Jurkat, Clone E6-1 (cell line): ENCODE measurements at regions not wholly inside any gene's neighbourhood (a gene's known extent, or its start where the extent isn't known, plus 50 kb on each side); places are given as distances from the start of the nearest gene placed in this dataset.

Experiments
- DNase-seq: peaks from one replicate; pipeline ENCODE4 v3.0.0-alpha.2; 2011; ENCODE audit warnings: low read depth, low spot score
- H3K4me3 ChIP-seq: 2 replicates; pipeline ENCODE4 v1.5.1; 2011; ENCODE audit warnings: mild to moderate bottlenecking, low read length, control low read depth, moderate library complexity

DNA sequence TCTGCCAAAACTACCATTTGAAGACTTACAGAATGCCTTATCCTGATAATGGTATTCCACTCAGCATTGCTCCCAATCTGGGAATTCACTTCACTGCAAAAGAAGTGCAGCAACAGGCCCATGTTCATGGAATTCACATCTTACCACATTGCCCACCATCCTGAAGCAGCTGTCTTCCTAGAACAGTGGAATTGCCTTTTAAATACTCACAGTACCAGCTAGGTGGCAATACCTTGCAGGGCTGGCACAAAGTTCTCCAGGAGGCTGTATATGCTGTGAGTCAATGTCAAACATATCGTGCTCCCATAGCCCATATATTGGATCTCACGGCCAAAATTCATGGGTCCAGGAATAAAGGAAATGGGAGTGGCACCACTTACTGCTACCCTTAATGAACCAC, 83.8 kb upstream of the PLEKHG7 start:
- no peak for DNase-seq
- no peak overlapping the region for H3K4me3 ChIP-seq

DNA sequence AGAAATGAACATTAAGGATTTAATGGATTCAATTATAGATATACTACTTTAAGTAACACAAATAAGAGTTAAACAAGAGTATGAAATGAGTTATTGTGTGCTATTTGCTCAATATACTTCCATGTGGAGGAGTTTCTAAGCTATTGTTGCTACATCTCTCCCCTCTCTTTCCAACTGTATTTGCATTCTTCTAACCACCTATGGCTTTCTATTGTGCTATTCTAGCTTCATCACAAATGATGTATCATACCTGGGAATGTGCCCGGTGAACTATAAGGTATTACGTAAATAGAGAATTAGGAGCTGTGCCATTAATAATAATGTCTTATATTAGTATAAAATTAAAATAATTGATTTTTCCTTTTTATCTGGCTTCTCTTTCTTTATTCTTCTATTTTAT, 87.1 kb upstream of the PLEKHG7 start:
- no peak for DNase-seq

DNA sequence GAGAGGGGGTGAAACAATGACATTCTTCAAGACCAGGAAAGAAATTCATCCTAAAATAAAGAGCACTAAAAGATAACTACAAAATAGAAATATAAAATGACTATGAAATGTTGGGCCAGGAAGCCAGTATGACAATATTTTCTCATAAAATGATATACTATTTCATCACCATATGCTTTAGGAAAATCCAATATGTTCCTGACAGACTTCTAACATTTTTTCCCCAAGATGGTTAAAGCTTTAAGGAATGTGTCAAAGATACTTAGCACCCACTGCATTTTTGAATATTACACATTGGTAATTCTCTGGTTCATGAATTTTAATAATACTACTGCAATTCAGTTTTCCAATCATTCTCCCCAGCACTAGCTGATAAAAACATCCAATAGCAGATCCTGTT, 87.7 kb upstream of the PLEKHG7 start:
- no peak for DNase-seq
- no peak overlapping the region for H3K4me3 ChIP-seq

More for the DNA sequence above, 87.1 kb upstream of the PLEKHG7 start:
- no peak overlapping the region for H3K4me3 ChIP-seq

DNA sequence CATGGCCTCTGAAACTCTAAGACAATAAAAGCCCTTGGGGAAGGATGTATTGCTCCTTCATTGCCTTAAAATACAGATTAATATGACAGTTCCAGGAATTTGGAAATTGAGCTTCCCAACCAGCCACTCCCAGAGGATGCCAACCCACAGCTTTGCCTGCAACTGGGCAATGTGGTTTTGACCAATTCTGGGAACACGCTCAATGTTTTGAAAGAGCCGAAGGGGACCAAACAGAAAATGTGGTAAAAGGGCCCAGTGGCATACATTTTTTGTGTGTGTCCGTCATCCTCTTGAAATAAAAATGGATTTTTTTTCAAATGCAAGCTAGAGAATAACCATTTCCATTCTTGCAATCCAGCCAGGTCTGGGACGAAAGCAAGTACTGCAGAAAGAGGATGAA, 88.3 kb upstream of the PLEKHG7 start:
- H3K4me3 ChIP-seq: no peak overlapping the region
- no peak for DNase-seq

DNA sequence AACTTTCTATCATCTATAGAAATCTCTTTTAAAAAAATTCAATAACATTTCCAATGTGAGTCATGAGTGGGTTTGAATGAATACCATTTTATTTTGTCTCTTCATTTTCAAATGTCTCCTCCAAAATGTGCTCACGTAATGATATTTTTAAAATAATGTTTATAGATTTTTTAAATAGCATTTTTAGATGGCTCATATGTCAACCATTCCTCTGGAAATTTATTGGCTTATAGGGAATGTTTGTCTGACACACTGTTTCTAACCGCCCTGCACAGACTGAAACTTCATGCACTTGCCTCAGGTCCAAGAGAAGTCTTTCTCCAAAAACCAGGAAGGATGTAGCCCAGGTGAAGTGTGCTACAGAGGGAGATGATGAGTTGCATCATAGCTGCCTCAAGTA, 88.8 kb upstream of the PLEKHG7 start:
- no peak for DNase-seq
- H3K4me3 ChIP-seq: no peak overlapping the region

DNA sequence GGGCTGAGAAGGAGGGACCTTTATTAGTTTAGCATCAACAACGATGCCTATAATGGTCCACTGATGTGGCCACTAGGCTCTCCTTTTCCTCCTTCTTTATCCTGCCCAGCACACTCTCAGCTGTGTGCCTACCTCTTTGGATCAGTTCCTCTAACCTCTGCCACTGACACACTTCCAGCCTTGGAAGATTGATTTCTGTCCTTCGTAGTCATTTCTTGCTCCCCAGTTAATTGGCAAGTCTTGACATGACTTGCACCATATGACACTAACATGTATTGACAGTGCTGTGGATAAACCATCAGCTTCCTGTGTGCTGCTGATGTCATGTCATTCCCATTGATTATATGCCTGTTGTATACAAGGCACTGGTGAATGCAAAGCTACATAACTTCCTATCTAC, 90.2 kb upstream of the PLEKHG7 start:
- H3K4me3 ChIP-seq: no peak overlapping the region
- DNase-seq: no peak

DNA sequence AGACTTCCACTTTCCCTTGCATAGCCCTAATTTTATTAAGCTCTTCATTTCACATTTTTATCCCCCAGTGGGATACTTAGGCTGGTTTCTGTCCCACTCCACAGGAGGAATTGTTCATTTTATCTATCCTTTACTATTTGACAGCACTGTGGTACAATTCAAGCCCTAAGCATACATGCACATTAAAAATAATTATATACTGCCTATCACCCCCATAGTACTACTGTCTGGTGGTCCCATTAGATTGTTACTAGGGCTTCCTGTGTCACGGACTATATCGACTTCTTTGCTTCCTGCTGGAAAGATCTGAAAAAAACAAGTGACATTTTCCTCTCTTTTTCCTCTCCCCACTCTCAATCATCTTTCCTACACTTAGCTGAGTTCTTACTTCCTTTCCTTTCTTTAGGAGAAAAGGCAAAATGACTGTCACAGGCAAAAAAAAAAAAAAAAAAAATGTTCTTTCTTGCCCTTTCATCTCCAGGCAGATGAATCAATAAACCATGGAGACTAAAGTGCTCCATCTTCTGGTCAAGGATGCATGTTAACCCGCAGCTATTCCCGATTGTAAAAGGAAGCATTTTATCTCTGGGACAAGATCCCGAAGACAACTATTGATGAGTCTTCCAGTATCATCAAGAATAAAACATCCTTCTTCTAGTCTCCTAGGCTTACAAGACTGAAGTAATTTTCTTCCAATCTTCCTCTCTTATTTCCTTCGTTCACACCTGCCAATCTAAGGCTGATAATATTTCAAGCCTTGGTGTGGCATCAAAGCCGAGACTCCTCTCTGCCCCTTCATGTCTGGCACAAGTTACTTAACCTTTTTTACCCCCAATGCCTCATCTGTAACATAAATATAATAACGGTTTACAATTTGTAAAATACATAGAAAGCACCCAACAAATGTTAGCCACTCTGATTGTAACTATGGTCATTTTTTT, 94.4 kb upstream of the PLEKHG7 start:
- no peak overlapping the region for H3K4me3 ChIP-seq
- DNase-seq: no peak

DNA sequence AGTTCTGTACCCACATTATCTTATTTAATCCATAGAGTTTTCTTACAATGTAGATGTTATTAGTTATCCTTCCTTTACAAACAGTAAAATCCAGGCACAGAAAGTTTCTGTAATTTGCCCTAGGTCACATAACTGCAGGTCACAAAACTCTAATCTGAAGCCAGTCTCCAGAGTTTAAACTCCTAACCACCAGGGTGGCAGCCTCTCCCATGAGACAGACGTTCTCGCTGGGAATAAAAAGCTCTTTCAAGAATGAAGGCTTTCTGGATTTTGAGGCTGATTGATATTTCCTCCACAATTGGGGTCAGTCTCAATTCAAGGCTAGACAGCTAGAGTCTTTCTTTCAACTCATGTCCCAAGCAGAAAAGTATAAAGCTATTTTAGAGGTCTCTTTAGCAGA, 95.8 kb upstream of the PLEKHG7 start:
- DNase-seq: no peak
- H3K4me3 ChIP-seq: no peak overlapping the region

DNA sequence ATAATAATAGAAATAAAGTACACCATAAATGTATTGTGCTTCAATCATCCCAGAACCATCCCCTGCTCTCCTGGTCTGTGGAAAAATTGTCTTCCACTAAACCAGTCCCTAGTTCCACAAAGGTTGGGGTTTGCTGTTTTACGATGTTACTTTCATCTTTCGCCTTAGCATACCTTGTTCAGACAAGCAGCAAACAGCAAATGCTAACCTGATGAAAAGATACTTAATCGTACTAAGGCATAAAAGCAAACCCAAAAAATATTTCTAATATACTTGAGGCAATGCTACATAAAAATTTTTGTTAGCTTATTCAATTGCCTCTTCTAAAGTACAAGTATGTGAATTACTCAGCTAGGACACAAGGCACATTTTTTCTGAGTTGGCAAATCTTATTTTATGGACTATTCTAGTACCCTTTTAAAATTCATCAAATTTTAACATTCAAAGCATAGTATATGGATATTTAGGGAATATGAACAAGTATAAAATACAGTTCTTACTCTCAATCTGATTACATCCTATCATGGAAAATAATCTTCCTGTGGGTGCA, 97.1 kb upstream of the PLEKHG7 start:
- H3K4me3 ChIP-seq: no peak overlapping the region

DNA sequence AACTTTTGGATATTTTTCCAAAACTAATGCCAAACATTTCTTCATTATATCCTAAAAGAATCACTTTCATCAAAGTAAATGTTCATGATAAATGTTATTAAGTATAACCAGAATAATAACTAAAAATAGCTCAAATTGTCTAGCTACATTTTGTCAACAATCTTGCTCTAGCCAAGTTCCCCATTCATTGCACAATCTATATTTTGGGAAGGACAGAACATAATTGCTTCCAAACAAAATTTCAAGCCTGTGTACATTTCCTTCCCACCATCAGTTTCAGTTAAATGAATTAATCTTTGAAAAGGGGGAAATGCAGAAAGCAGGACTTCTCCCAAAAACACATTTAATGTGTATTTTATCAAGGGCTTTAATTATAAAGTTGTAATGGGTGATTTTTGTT, 98.0 kb upstream of the PLEKHG7 start:
- H3K4me3 ChIP-seq: no peak overlapping the region
- no peak for DNase-seq

More for the DNA sequence above, 97.1 kb upstream of the PLEKHG7 start:
- no peak for DNase-seq

DNA sequence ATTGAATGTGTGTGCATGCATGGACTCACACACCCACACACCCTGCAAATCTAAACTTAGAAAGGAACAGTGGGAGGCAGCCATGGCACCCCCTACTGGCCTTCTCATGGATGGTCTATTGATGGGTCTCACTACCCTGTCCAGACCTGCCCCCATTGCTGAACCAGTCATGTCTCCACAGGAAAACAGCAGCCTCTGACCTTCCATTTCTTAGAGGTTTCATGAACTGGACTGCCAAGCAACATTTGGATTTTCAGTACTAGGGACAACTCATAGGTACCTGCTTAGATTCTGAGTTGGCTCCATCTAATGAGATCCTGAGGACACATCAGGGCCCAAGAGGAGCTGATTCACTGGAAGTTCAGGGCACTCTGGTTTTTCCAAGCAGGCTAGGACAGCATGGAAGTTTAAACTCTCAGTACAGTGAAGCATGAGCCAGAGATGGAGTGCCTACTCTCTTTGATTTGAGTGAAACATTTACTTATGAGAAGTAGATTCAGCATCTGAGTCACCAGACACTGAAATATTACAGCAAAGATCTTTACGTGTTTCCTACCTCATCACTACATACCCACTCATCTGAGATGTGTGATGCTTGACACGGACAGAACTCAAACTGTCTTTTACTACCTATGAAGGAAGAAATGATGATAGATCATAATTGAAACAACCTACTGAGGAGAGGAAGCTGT, 98.9 kb upstream of the PLEKHG7 start:
- DNase-seq: no peak
- no peak overlapping the region for H3K4me3 ChIP-seq

DNA sequence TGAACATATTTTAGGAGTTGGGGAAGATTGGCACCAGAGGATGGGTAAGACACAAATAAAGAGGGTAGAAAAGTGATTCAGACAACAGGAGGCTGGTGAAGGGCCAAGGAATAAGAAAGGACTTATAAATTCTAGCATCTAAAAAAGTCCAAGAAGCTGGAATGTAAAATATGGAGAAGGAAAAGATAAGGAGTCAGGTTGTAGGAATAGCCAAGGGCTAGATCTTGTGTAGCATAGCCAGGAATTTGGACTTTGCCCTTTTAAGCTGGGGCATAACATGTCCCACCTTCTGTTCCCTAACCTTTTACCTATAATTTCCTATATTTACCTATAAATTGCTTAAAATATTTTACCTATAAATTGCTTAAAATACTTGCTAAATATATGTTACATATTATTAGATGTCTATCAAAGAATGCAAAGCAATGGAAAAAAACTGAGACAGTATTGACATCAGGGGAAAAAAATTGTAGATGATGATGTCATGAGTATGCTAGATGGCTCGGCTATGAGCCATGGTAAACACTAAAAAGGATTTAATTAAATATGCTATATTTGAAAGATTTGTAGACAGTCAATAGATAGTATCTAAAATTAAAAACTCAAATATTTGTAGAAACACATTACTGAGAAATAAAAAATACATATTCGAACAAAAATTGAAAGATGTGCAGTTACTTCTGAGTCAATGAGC, 99.7 kb upstream of the PLEKHG7 start:
- no peak for DNase-seq
- no peak overlapping the region for H3K4me3 ChIP-seq

DNA sequence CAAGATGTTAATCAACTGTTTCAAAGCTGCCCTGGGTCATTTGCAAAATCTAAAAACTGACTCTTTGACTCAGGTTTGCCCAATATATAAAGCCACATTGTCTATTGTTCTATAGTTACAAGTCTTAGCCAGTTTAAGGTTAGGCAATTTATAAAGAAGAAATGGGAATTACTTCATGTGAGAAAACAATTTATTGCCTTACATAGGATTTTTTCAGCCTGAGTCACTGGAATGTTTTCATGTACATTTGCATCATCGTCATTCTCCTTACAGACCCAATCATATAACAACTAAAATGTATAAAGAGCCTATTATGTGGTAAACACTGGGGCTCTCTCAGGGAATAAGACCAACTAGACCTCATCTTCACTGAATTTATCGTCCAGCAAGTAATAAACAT, 100.3 kb upstream of the PLEKHG7 start:
- no peak overlapping the region for H3K4me3 ChIP-seq
- DNase-seq: no peak

DNA sequence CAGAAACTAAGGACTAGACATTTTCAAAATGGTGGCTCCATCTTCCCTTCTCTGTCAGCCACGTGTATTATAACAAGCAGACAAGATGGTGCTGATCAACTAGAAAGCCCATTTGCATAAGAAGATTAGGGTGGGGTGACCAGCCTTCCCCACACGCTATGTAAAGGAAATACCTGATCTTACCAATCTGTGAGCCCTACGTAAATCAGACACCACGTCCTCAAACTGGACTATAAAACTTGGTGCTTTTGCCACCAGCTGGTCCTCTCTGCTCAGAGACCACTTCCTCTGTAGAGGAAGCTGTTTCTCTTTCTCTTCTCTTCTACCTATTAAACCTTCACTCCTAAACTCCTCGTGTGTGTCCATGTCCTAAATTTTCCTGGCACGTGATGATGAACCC, 101.1 kb upstream of the PLEKHG7 start:
- no peak overlapping the region for H3K4me3 ChIP-seq
- no peak for DNase-seq

DNA sequence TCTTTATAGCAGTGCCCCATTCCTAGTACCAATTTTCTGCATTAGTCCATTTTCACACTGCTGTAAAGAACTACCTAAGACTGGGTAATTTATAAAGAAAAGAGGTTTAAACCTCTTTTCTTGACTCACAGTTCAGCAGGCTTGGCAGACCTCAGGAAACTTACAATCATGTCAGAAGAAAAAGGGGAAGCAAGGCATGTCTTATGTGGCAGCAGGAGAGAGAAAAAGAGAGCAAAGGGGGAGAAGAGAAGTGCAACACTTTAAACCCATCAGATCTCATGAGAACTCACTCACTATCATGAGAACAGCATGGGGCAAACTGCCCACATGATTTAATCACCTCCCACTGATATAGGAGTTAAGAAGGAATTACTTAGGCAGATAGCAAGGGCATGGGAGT, 101.6 kb upstream of the PLEKHG7 start:
- no peak for DNase-seq
- no peak overlapping the region for H3K4me3 ChIP-seq

DNA sequence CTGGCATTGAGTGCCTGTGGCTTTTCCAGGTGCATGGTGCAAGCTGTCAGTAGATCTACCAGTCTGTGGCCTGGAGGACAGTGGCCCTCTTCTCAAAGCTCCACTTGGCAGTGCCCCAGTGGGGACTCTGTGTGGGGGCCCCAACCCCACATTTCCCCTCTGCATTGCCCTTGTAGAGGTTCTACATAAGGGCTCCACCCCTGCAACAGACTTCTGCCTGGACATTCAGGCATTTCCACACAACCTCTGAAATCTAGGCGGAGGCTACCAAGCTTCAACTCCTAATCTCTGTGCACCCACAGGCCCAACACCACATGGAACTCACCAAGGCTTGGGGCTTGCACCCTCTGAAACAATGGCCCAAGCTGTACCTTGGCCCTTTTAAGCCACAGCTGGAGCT, 102.7 kb upstream of the PLEKHG7 start:
- no peak overlapping the region for H3K4me3 ChIP-seq
- DNase-seq: no peak

DNA sequence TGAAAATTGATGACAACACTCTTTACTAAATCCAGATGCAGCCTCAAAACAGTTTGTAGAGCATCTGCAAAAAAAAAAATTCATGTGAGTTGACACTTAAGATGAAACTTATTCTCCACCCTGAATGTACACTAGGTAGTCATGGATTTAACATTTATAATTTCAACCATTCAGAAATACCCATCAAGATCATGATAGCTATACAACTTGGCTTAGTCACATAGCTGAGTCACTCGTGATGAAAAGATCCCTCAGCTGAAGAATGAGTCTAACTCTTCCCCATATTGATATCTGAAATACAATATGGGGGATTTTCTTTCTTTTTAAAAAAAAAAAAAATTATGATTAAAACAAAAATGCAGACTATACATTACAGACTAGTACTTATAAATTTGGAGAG, 104.8 kb upstream of the PLEKHG7 start:
- no peak for DNase-seq
- no peak overlapping the region for H3K4me3 ChIP-seq

DNA sequence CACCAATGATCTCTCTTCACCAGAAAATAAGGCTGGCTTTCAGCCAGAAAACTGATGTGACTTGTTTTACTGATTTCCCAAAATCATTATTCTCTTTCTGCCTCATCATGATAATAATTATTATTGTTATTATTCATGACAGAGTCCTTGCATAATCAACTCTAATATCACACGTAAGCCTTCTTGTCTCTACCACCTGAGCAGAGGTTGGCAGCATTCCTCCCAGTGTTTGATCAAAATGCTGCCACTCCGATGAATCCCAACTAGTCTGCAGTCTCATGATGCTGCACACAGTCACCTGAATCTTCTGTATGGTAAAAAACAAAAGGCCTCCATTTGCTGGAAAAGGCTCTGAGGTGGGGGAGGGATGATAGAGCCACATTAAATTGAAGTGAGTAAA, 105.7 kb upstream of the PLEKHG7 start:
- no peak overlapping the region for H3K4me3 ChIP-seq
- DNase-seq: no peak

DNA sequence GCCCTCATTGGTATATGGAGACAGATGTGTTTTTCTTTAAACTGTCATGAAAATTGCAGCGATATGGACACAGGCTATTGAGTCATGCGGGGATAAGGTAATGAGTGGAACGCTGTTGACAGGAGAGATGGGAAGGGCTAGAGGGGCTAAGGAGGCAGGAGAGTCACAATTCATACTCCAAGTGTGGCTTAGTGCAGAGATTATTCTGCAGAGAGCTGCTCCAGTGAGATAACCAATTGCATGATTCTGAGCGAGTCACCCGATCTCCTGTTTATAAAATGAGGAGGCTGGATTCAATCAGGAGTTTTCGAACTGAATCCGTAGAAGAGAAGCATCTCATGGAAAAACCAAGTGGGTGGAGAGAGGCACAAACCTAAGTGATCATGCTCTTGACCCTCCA, 106.4 kb upstream of the PLEKHG7 start:
- DNase-seq: no peak
- no peak overlapping the region for H3K4me3 ChIP-seq

DNA sequence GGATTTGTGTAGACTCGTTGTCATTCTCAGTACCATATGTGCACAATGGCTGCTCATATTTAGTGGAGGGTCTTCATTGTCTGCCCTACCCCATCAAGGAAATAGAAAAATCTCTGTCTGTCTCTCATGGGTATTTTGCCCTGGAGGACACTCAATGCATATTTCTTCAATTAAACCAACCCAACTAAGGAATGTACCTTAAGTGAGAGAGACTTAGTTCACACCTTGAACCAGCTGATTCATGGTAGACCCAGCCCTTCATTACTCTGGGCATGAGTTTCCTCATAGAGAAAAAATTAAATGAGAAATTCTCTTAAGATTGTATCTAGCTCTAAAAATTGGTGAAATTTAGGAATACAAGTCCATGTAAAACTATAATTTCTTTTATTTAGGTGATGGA, 107.1 kb upstream of the PLEKHG7 start:
- DNase-seq: no peak
- no peak overlapping the region for H3K4me3 ChIP-seq
